ENCODE measurements at regions not wholly inside any gene's neighbourhood (a gene's known extent, or its start where the extent isn't known, plus 50 kb on each side); places are given as distances from the start of the nearest gene placed in this dataset.

GRCh38 chr10:3692387-3692999 is 92.5 kb downstream of the KLF6 start:
- Histone ChIP-seq H3K36me3 (no peaks in the 10 kb centered on the region), H3K4me3 (no peak overlapping the region), H3K9me3 (no peaks in the 10 kb centered on the region), H3K27me3 (no peaks in the 10 kb centered on the region), H3K4me1 (peaks cover 0 to 3% (median 0%) of the 10 kb centered on the region in 4 donors), H3K27ac (no peak overlapping the region)
- in situ Hi-C loops (cut with MboI; ENCODE audit: low pct_ligation_motif_present in 1 of 4, low pct_unique_long_range_greater_than_20kb in 1 of 4, low sequenced_read_pairs in 3 of 4) (no loop called here), intact Hi-C loops (cut with DNase I; ENCODE audit: low total_unique reads) (no loop called here)
- DNase-seq: no peak
- 50 to 57% methylated on average over 5 to 7 of the region's 7 CpGs for WGBS, 2 donors (ENCODE audit: low coverage in 1 of 2)
- TF ChIP-seq POLR2A (IDR thresholded peaks at IDR 0.05) (no peak), CTCF (IDR thresholded peaks at IDR 0.05) (no peak), EP300 (IDR thresholded peaks at IDR 0.05; ENCODE audit: low read depth) (no peak), POLR2AphosphoS5 (IDR thresholded peaks at IDR 0.05) (no peak)

- Histone ChIP-seq H3K27ac (no peak overlapping the region), H3K27me3 (no peaks in the 10 kb centered on the region), H3K4me3 (no peak overlapping the region), H3K4me1 (peaks cover 0 to 3% (median 0%) of the 10 kb centered on the region in 4 donors), H3K9me3 (no peaks in the 10 kb centered on the region), H3K36me3 (no peaks in the 10 kb centered on the region)
- in situ Hi-C loops (cut with MboI; ENCODE audit: low pct_ligation_motif_present in 1 of 4, low pct_unique_long_range_greater_than_20kb in 1 of 4, low sequenced_read_pairs in 3 of 4): no loop called here
- intact Hi-C loops (cut with DNase I; ENCODE audit: low total_unique reads): no loop called here
- 86% methylated on average over 8 of the region's 8 CpGs; no CpG with 5 or more reads in 1 of the 2 donors for WGBS, 2 donors (ENCODE audit: low coverage in 1 of 2)
- no peak for DNase-seq
- no peak for TF ChIP-seq CTCF (IDR thresholded peaks at IDR 0.05)
- no peak for TF ChIP-seq EP300 (IDR thresholded peaks at IDR 0.05; ENCODE audit: low read depth)
- TF ChIP-seq POLR2A (IDR thresholded peaks at IDR 0.05): no peak
- TF ChIP-seq POLR2AphosphoS5 (IDR thresholded peaks at IDR 0.05): no peak
These were observed 93.5 kb downstream of the KLF6 start for GRCh38 chr10:3691482-3691881.

GRCh38 chr10:3689871-3690510 is 95.0 kb downstream of the KLF6 start:
- Histone ChIP-seq H3K27me3 (no peaks in the 10 kb centered on the region), H3K27ac (no peak overlapping the region), H3K36me3 (no peaks in the 10 kb centered on the region), H3K4me1 (peaks cover 0 to 3% (median 0%) of the 10 kb centered on the region in 4 donors), H3K9me3 (no peaks in the 10 kb centered on the region), H3K4me3 (no peak overlapping the region)
- WGBS, 2 donors (ENCODE audit: low coverage in 1 of 2): 70 to 88% methylated on average over 5 of the region's 5 CpGs
- in situ Hi-C loops (cut with MboI; ENCODE audit: low pct_ligation_motif_present in 1 of 4, low pct_unique_long_range_greater_than_20kb in 1 of 4, low sequenced_read_pairs in 3 of 4): no loop called here
- TF ChIP-seq POLR2A (IDR thresholded peaks at IDR 0.05): no peak
- TF ChIP-seq EP300 (IDR thresholded peaks at IDR 0.05; ENCODE audit: low read depth): no peak
- no peak for TF ChIP-seq POLR2AphosphoS5 (IDR thresholded peaks at IDR 0.05)
- TF ChIP-seq CTCF (IDR thresholded peaks at IDR 0.05): no peak
- intact Hi-C loops (cut with DNase I; ENCODE audit: low total_unique reads): no loop called here
- DNase-seq: no peak

- 88% methylated on average over 5 of the region's 5 CpGs; no CpG with 5 or more reads in 1 of the 2 donors for WGBS, 2 donors (ENCODE audit: low coverage in 1 of 2)
- TF ChIP-seq EP300 (IDR thresholded peaks at IDR 0.05; ENCODE audit: low read depth) (no peak), CTCF (IDR thresholded peaks at IDR 0.05) (no peak), POLR2AphosphoS5 (IDR thresholded peaks at IDR 0.05) (no peak), POLR2A (IDR thresholded peaks at IDR 0.05) (no peak)
These were observed 97.4 kb downstream of the KLF6 start for GRCh38 chr10:3687510-3688081.

More at GRCh38 chr10:3687510-3688081, 97.4 kb downstream of the KLF6 start:
- H3K9me3 ChIP-seq: no peaks in the 10 kb centered on the region
- H3K4me3 ChIP-seq: no peak overlapping the region
- no peak for DNase-seq
- H3K27ac ChIP-seq: no peak overlapping the region
- H3K27me3 ChIP-seq: no peaks in the 10 kb centered on the region
- H3K4me1 ChIP-seq: peaks cover 0 to 3% (median 1%) of the 10 kb centered on the region in 4 donors
- in situ Hi-C loops (cut with MboI; ENCODE audit: low pct_ligation_motif_present in 1 of 4, low pct_unique_long_range_greater_than_20kb in 1 of 4, low sequenced_read_pairs in 3 of 4): no loop called here
- intact Hi-C loops (cut with DNase I; ENCODE audit: low total_unique reads): no loop called here
- H3K36me3 ChIP-seq: no peaks in the 10 kb centered on the region

Data from transverse colon (tissue), 4 donors.